ENCODE measurements at regions not wholly inside any gene's neighbourhood (a gene's known extent, or its start where the extent isn't known, plus 50 kb on each side); places are given as distances from the start of the nearest gene placed in this dataset.

DNA sequence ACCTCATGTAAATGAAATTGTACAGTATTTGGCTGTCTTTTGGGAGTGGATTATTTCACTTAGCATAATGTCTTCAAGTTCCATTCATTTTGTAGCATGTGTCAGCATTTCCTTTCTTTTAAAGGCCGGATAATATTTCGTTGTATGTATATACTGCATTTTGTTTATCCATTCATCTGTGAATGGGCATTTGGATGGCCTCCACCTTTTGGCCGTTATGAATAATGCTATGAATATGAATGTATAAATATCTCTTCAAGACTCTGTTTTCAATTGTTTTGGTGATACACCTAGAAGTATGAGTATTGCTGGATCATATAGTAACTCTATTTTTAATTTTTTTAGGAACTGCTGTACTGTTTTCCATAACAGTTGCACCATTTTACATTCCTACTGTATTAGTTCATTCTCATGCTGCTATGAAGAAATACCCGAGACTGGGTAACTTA is 164.9 kb downstream of the DYRK2 start:
- Histone ChIP-seq H3K4ac (ENCODE audit: low read length) (no peak overlapping the region), H3K36me3 (replicated peaks in 1 of 2; ENCODE audit: control insufficient read depth in 2 of 2, insufficient read depth in 2 of 2, low read length in 2 of 2) (no peaks in the 10 kb centered on the region), H2BK15ac (ENCODE audit: low read length) (no peak overlapping the region), H3K4me2 (ENCODE audit: insufficient read depth, low read length, poor library complexity, severe bottlenecking) (no peak overlapping the region), H3K9me3 (replicated peaks in 1 of 2; ENCODE audit: control insufficient read depth in 2 of 2, insufficient read depth in 1 of 2, low read depth in 1 of 2, low read length in 2 of 2) (no peaks in the 10 kb centered on the region), H3K27me3 (ENCODE audit: control insufficient read depth in 3 of 3, insufficient read depth in 3 of 3, low read depth in 1 of 3, low read length in 3 of 3) (no peaks in the 10 kb centered on the region), H3K14ac (ENCODE audit: low read length) (no peak overlapping the region), H2BK5ac (ENCODE audit: low read length) (no peak overlapping the region), H3K79me1 (ENCODE audit: low read depth, low read length) (no peaks in the 10 kb centered on the region), H2BK120ac (ENCODE audit: low read depth, low read length) (no peak overlapping the region), H4K8ac (ENCODE audit: low read depth, low read length) (no peak overlapping the region), H4K91ac (ENCODE audit: low read depth, low read length, poor library complexity) (no peak overlapping the region), H3K27ac (replicated peaks; ENCODE audit: low read length) (no peak overlapping the region), H3K18ac (ENCODE audit: low read length) (no peak overlapping the region), H2AFZ (ENCODE audit: low read length) (no peak overlapping the region), H3K9ac (ENCODE audit: low read depth, low read length, poor library complexity) (no peak overlapping the region), H3K23ac (ENCODE audit: low read depth, low read length, poor library complexity) (no peak overlapping the region), H3K4me3 (ENCODE audit: low read length in 2 of 2) (no peak overlapping the region), H2BK12ac (ENCODE audit: low read length) (no peak overlapping the region), H3K4me1 (ENCODE audit: control insufficient read depth in 2 of 2, insufficient read depth in 1 of 2, low read depth in 1 of 2, low read length in 2 of 2) (no peaks in the 10 kb centered on the region), H2AK5ac (ENCODE audit: low read depth, low read length) (no peak overlapping the region)
- no peak for DNase-seq (ENCODE audit: low spot score)
- no CpG with 5 or more reads among the region's 4 CpGs for WGBS, 2 donors (ENCODE audit: extremely low coverage in 2 of 2, insufficient read length in 2 of 2, insufficient replicate concordance in 1 of 2)

DNA sequence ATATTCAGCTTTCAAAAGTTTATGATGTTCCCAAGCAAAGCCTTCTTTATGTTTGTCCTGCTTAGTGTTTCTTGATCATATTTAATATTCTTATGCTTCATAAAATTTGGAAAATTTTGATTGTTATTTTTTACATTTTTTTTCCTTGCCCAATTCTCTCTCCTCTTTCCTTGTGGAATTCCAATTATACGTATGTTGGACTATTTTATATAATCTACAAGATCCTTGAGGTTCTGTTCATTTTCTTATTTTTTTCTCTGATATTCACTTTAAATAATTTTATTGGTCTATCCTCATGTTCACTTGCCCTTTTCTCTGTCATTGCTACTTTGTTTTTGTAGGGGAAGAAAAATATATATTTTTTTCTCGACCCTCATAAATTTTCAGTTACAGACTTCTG is 167.7 kb downstream of the DYRK2 start:
- H3K79me1 ChIP-seq (ENCODE audit: low read depth, low read length): no peaks in the 10 kb centered on the region
- H2BK120ac ChIP-seq (ENCODE audit: low read depth, low read length): no peak overlapping the region
- H3K18ac ChIP-seq (ENCODE audit: low read length): no peak overlapping the region
- H3K4ac ChIP-seq (ENCODE audit: low read length): no peak overlapping the region
- no CpG with 5 or more reads among the region's 2 CpGs for WGBS, 2 donors (ENCODE audit: extremely low coverage in 2 of 2, insufficient read length in 2 of 2, insufficient replicate concordance in 1 of 2)
- H4K8ac ChIP-seq (ENCODE audit: low read depth, low read length): no peak overlapping the region
- H3K14ac ChIP-seq (ENCODE audit: low read length): no peak overlapping the region
- no peak overlapping the region for H3K23ac ChIP-seq (ENCODE audit: low read depth, low read length, poor library complexity)
- H2AFZ ChIP-seq (ENCODE audit: low read length): no peak overlapping the region
- no peak overlapping the region for H3K27ac ChIP-seq (replicated peaks; ENCODE audit: low read length)
- DNase-seq (ENCODE audit: low spot score): no peak
- H3K4me2 ChIP-seq (ENCODE audit: insufficient read depth, low read length, poor library complexity, severe bottlenecking): no peak overlapping the region
- H3K27me3 ChIP-seq (ENCODE audit: control insufficient read depth in 3 of 3, insufficient read depth in 3 of 3, low read depth in 1 of 3, low read length in 3 of 3): no peaks in the 10 kb centered on the region
- no peak overlapping the region for H4K91ac ChIP-seq (ENCODE audit: low read depth, low read length, poor library complexity)
- no peak overlapping the region for H3K4me3 ChIP-seq (ENCODE audit: low read length in 2 of 2)
- H2AK5ac ChIP-seq (ENCODE audit: low read depth, low read length): no peak overlapping the region
- H3K9me3 ChIP-seq (replicated peaks in 1 of 2; ENCODE audit: control insufficient read depth in 2 of 2, insufficient read depth in 1 of 2, low read depth in 1 of 2, low read length in 2 of 2): no peaks in the 10 kb centered on the region
- H3K4me1 ChIP-seq (ENCODE audit: control insufficient read depth in 2 of 2, insufficient read depth in 1 of 2, low read depth in 1 of 2, low read length in 2 of 2): no peaks in the 10 kb centered on the region
- H2BK12ac ChIP-seq (ENCODE audit: low read length): no peak overlapping the region
- H3K36me3 ChIP-seq (replicated peaks in 1 of 2; ENCODE audit: control insufficient read depth in 2 of 2, insufficient read depth in 2 of 2, low read length in 2 of 2): no peaks in the 10 kb centered on the region
- no peak overlapping the region for H3K9ac ChIP-seq (ENCODE audit: low read depth, low read length, poor library complexity)
- no peak overlapping the region for H2BK15ac ChIP-seq (ENCODE audit: low read length)
- H2BK5ac ChIP-seq (ENCODE audit: low read length): no peak overlapping the region

- H3K36me3 ChIP-seq (replicated peaks in 1 of 2; ENCODE audit: control insufficient read depth in 2 of 2, insufficient read depth in 2 of 2, low read length in 2 of 2): no peaks in the 10 kb centered on the region
- WGBS, 2 donors (ENCODE audit: extremely low coverage in 2 of 2, insufficient read length in 2 of 2, insufficient replicate concordance in 1 of 2): no CpG with 5 or more reads among the region's 2 CpGs
- no peak overlapping the region for H2AK5ac ChIP-seq (ENCODE audit: low read depth, low read length)
- DNase-seq (ENCODE audit: low spot score): no peak
- no peak overlapping the region for H2BK120ac ChIP-seq (ENCODE audit: low read depth, low read length)
- H3K14ac ChIP-seq (ENCODE audit: low read length): no peak overlapping the region
- no peak overlapping the region for H3K23ac ChIP-seq (ENCODE audit: low read depth, low read length, poor library complexity)
- no peak overlapping the region for H2BK12ac ChIP-seq (ENCODE audit: low read length)
- H3K9ac ChIP-seq (ENCODE audit: low read depth, low read length, poor library complexity): no peak overlapping the region
- no peak overlapping the region for H4K91ac ChIP-seq (ENCODE audit: low read depth, low read length, poor library complexity)
- H2BK5ac ChIP-seq (ENCODE audit: low read length): no peak overlapping the region
- no peaks in the 10 kb centered on the region for H3K9me3 ChIP-seq (replicated peaks in 1 of 2; ENCODE audit: control insufficient read depth in 2 of 2, insufficient read depth in 1 of 2, low read depth in 1 of 2, low read length in 2 of 2)
- no peak overlapping the region for H3K27ac ChIP-seq (replicated peaks; ENCODE audit: low read length)
- no peaks in the 10 kb centered on the region for H3K27me3 ChIP-seq (ENCODE audit: control insufficient read depth in 3 of 3, insufficient read depth in 3 of 3, low read depth in 1 of 3, low read length in 3 of 3)
- H2AFZ ChIP-seq (ENCODE audit: low read length): no peak overlapping the region
- no peak overlapping the region for H3K4me2 ChIP-seq (ENCODE audit: insufficient read depth, low read length, poor library complexity, severe bottlenecking)
- no peaks in the 10 kb centered on the region for H3K4me1 ChIP-seq (ENCODE audit: control insufficient read depth in 2 of 2, insufficient read depth in 1 of 2, low read depth in 1 of 2, low read length in 2 of 2)
- no peak overlapping the region for H3K4ac ChIP-seq (ENCODE audit: low read length)
- no peak overlapping the region for H2BK15ac ChIP-seq (ENCODE audit: low read length)
- H4K8ac ChIP-seq (ENCODE audit: low read depth, low read length): no peak overlapping the region
- no peak overlapping the region for H3K4me3 ChIP-seq (ENCODE audit: low read length in 2 of 2)
- no peak overlapping the region for H3K18ac ChIP-seq (ENCODE audit: low read length)
- H3K79me1 ChIP-seq (ENCODE audit: low read depth, low read length): no peaks in the 10 kb centered on the region
These were observed 169.9 kb downstream of the DYRK2 start for GRCh38 chr12:67818459-67818903.

GRCh38 chr12:67819902-67820301 is 169.3 kb upstream of the IFNG-AS1 start:
- Histone ChIP-seq H2AFZ (ENCODE audit: low read length) (no peak overlapping the region), H2BK120ac (ENCODE audit: low read depth, low read length) (no peak overlapping the region), H3K23ac (ENCODE audit: low read depth, low read length, poor library complexity) (no peak overlapping the region), H3K4ac (ENCODE audit: low read length) (no peak overlapping the region), H2AK5ac (ENCODE audit: low read depth, low read length) (no peak overlapping the region), H3K14ac (ENCODE audit: low read length) (no peak overlapping the region), H3K27ac (replicated peaks; ENCODE audit: low read length) (no peak overlapping the region), H3K4me3 (ENCODE audit: low read length in 2 of 2) (no peak overlapping the region), H3K4me1 (ENCODE audit: control insufficient read depth in 2 of 2, insufficient read depth in 1 of 2, low read depth in 1 of 2, low read length in 2 of 2) (no peaks in the 10 kb centered on the region), H3K27me3 (ENCODE audit: control insufficient read depth in 3 of 3, insufficient read depth in 3 of 3, low read depth in 1 of 3, low read length in 3 of 3) (no peaks in the 10 kb centered on the region), H3K9ac (ENCODE audit: low read depth, low read length, poor library complexity) (no peak overlapping the region), H3K18ac (ENCODE audit: low read length) (no peak overlapping the region), H4K8ac (ENCODE audit: low read depth, low read length) (no peak overlapping the region), H2BK15ac (ENCODE audit: low read length) (no peak overlapping the region), H3K4me2 (ENCODE audit: insufficient read depth, low read length, poor library complexity, severe bottlenecking) (no peak overlapping the region), H3K36me3 (replicated peaks in 1 of 2; ENCODE audit: control insufficient read depth in 2 of 2, insufficient read depth in 2 of 2, low read length in 2 of 2) (no peaks in the 10 kb centered on the region), H2BK12ac (ENCODE audit: low read length) (no peak overlapping the region), H4K91ac (ENCODE audit: low read depth, low read length, poor library complexity) (no peak overlapping the region), H3K79me1 (ENCODE audit: low read depth, low read length) (no peaks in the 10 kb centered on the region), H3K9me3 (replicated peaks in 1 of 2; ENCODE audit: control insufficient read depth in 2 of 2, insufficient read depth in 1 of 2, low read depth in 1 of 2, low read length in 2 of 2) (no peaks in the 10 kb centered on the region), H2BK5ac (ENCODE audit: low read length) (no peak overlapping the region)
- DNase-seq (ENCODE audit: low spot score): no peak
- no CpG with 5 or more reads among the region's 2 CpGs for WGBS, 2 donors (ENCODE audit: extremely low coverage in 2 of 2, insufficient read length in 2 of 2, insufficient replicate concordance in 1 of 2)
